Keratinocyte (primary cell): ENCODE measurements at regions not wholly inside any gene's neighbourhood (a gene's known extent, or its start where the extent isn't known, plus 50 kb on each side); places are given as distances from the start of the nearest gene placed in this dataset.

Source experiments
- DNase-seq: peaks from one replicate; pipeline ENCODE4 v3.0.0-alpha.2; 2011; ENCODE audit warnings: low read depth, missing footprints, low spot score
- FAIRE-seq: peaks from 2 replicates; lab custom pipeline; 2011; peaks lifted over from hg19 to GRCh38; lab: Jason Lieb, UNC
- H2AFZ ChIP-seq: 2 replicates; pipeline ENCODE4 v1.6.0; 2012; ENCODE audit warnings: low read length, control low read depth, inconsistent platforms; ENCODE audit not compliant: control insufficient read depth
- H3K27ac ChIP-seq: 2 replicates; pipeline ENCODE4 v1.5.1; 2011; ENCODE audit warnings: low read length; ENCODE audit not compliant: control insufficient read depth, insufficient read depth
- H3K27me3 ChIP-seq: 3 replicates; pipeline ENCODE4 v1.6.0; 2011; ENCODE audit warnings: low read length; ENCODE audit not compliant: control insufficient read depth, insufficient read depth; ENCODE audit errors: extremely low read depth
- H3K36me3 ChIP-seq, 2 experiments: 2 replicates in 1 of 2; 3 replicates in 1 of 2; pipeline ENCODE4 v1.5.1; 2011; ENCODE audit warnings: low read length in 2 of 2, mild to moderate bottlenecking in 1 of 2; ENCODE audit not compliant: control insufficient read depth in 2 of 2, insufficient read depth in 2 of 2; ENCODE audit errors: extremely low read depth in 1 of 2
- H3K4me1 ChIP-seq: 3 replicates; pipeline ENCODE4 v1.5.1; 2011; ENCODE audit warnings: low read length; ENCODE audit not compliant: control insufficient read depth, insufficient read depth; ENCODE audit errors: extremely low read depth
- H3K4me2 ChIP-seq: 3 replicates; pipeline ENCODE4 v1.6.0; 2011; ENCODE audit warnings: low read depth, low read length; ENCODE audit not compliant: control insufficient read depth, insufficient read depth; ENCODE audit errors: extremely low read depth
- H3K4me3 ChIP-seq, 3 experiments: fragments of 200-600 bp in 1 of 3; sonication (generic) in 1 of 3; 2 replicates in 2 of 3; 3 replicates in 1 of 3; pipeline ENCODE4 v1.5.1; 2011 to 2016; ENCODE audit warnings: low read length in 3 of 3, mild to moderate bottlenecking in 3 of 3, control low read depth in 2 of 3, inconsistent platforms in 1 of 3, low read depth in 1 of 3, mixed read lengths in 1 of 3, mixed run types in 1 of 3, moderate library complexity in 1 of 3; ENCODE audit not compliant: control insufficient read depth in 2 of 3, insufficient read depth in 2 of 3; ENCODE audit errors: extremely low read depth in 1 of 3
- H3K79me2 ChIP-seq: 2 replicates; pipeline ENCODE4 v1.6.0; 2012; ENCODE audit warnings: low read length; ENCODE audit not compliant: control insufficient read depth, insufficient read depth
- H3K9ac ChIP-seq: 3 replicates; pipeline ENCODE4 v1.6.0; 2011; ENCODE audit warnings: low read length; ENCODE audit not compliant: control insufficient read depth, insufficient read depth; ENCODE audit errors: extremely low read depth
- H3K9me1 ChIP-seq: 3 replicates; pipeline ENCODE4 v1.6.0; 2011; ENCODE audit warnings: low read length; ENCODE audit not compliant: control insufficient read depth, insufficient read depth; ENCODE audit errors: extremely low read depth
- H3K9me3 ChIP-seq: 2 replicates; pipeline ENCODE4 v1.5.1; 2012; ENCODE audit warnings: low read depth, low read length; ENCODE audit not compliant: control insufficient read depth
- H4K20me1 ChIP-seq: 3 replicates; pipeline ENCODE4 v1.6.0; 2011; ENCODE audit warnings: low read length; ENCODE audit not compliant: control insufficient read depth, insufficient read depth; ENCODE audit errors: extremely low read depth
- EZH2 ChIP-seq: IDR thresholded peaks from one replicate; pipeline ENCODE4 v1.6.1; 2012; ENCODE audit warnings: inconsistent platforms, mild to moderate bottlenecking, low read length, moderate library complexity
- dilution Hi-C: fragments of 300-500 bp; cut with MboI; formaldehyde crosslinking; loops from one replicate; pipeline ENCODE4 v1.7.0; 2020; ENCODE audit warnings: low sequenced_read_pairs; ENCODE audit not compliant: extremely low pct_ligation_motif_present
- TF ChIP-seq, protein P1 (sequence below), 3 experiments: IDR thresholded peaks in 1 of 3; conservative IDR thresholded peaks in 1 of 3; optimal IDR thresholded peaks in 1 of 3; 2 replicates in 2 of 3; 3 replicates in 1 of 3; pipeline versions ENCODE3 to v1.5.1; 2011; ENCODE audit warnings: low read length in 3 of 3, mild to moderate bottlenecking in 3 of 3, moderate library complexity in 2 of 3, control low read depth in 1 of 3, inconsistent platforms in 1 of 3; ENCODE audit not compliant: insufficient read depth in 2 of 3; ENCODE audit errors: extremely low read depth in 1 of 3

DNA sequence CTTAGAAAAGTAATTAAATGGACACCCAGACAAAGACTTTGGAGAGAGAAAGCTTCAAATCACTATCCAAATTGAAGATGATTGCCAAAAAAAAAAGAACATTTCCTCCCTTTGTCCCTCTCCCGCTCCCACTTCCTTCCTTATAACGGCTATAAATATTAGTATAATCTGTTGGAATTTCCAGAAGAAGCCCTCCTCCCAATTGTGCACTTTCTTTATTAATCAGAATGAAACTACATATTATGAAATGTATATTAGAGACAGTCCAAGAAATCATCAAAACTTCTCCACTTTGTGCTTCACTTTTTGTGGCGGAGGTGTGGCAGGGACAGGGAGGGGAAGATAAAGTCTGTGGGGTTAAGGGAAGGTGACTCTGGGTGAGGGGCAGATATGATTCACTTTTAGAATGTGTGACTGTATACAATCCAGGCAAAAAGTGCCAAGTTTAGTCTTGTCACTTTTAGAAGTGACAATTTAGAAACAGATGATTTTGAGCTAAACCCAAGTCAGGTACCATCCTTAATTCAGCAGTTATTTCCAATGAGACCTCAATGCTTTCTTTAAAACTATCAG, 195.0 kb upstream of the MARCKS start:
- no peak overlapping the region for H3K27ac ChIP-seq
- no peaks in the 10 kb centered on the region for H4K20me1 ChIP-seq
- no peaks in the 10 kb centered on the region for H3K9me1 ChIP-seq
- no peak overlapping the region for H3K4me3 ChIP-seq
- TF ChIP-seq EZH2: no peak
- TF ChIP-seq, protein P1, sequence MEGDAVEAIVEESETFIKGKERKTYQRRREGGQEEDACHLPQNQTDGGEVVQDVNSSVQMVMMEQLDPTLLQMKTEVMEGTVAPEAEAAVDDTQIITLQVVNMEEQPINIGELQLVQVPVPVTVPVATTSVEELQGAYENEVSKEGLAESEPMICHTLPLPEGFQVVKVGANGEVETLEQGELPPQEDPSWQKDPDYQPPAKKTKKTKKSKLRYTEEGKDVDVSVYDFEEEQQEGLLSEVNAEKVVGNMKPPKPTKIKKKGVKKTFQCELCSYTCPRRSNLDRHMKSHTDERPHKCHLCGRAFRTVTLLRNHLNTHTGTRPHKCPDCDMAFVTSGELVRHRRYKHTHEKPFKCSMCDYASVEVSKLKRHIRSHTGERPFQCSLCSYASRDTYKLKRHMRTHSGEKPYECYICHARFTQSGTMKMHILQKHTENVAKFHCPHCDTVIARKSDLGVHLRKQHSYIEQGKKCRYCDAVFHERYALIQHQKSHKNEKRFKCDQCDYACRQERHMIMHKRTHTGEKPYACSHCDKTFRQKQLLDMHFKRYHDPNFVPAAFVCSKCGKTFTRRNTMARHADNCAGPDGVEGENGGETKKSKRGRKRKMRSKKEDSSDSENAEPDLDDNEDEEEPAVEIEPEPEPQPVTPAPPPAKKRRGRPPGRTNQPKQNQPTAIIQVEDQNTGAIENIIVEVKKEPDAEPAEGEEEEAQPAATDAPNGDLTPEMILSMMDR (optimal IDR thresholded peaks at IDR 0.05 in 1 of 3, IDR thresholded peaks at IDR 0.05 in 1 of 3, conservative IDR thresholded peaks at IDR 0.05 in 1 of 3; ENCODE audit: extremely low read depth in 1 of 3, insufficient read depth in 2 of 3, low read length in 3 of 3): no peak
- H3K79me2 ChIP-seq: no peaks in the 10 kb centered on the region
- DNase-seq (no peak), FAIRE-seq (no peak)
- no peak overlapping the region for H2AFZ ChIP-seq
- H3K4me1 ChIP-seq: no peaks in the 10 kb centered on the region
- no peaks in the 10 kb centered on the region for H3K9me3 ChIP-seq
- H3K4me2 ChIP-seq: no peak overlapping the region
- H3K36me3 ChIP-seq: no peaks in the 10 kb centered on the region
- no peak overlapping the region for H3K9ac ChIP-seq
- dilution Hi-C loops: no loop called here
- H3K27me3 ChIP-seq: no peaks in the 10 kb centered on the region

DNA sequence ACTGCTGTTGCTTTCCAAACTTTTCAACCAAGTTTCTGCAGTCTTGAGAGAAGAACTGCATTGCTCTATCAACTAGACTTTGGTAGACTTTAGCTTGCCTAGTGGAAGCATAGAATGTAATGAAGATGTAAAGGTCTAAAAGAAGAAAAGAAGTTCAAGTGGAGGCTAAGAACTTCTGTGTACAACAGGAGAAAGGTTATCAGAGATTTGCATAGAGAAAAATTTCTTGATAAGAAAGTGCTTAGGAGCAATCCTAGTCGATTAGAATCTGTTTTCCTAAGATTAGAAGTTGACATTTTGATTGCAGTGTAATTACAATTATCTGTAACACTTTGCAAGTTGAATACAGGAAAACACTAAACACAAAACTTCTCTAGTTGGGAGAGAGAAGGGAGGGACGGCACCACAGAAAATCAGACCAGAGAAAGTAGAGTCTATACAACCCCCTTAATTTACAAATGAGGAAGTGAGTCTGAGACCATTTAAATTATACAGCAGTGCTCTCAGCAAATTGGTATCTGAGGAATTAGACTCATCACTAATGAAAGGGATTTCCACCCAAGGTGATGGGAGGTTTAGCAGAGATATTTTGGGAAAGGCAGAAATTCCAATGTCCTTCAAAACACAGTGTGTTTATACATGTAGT, 194.3 kb upstream of the MARCKS start:
- dilution Hi-C loops: no loop called here
- H3K9me1 ChIP-seq: no peaks in the 10 kb centered on the region

More for the DNA sequence above, 194.3 kb upstream of the MARCKS start:
- FAIRE-seq (no peak), DNase-seq (no peak)
- H3K9me3 ChIP-seq: no peaks in the 10 kb centered on the region
- H3K4me1 ChIP-seq: no peaks in the 10 kb centered on the region
- H4K20me1 ChIP-seq: no peaks in the 10 kb centered on the region
- H3K27ac ChIP-seq: no peak overlapping the region
- TF ChIP-seq, protein P1 (optimal IDR thresholded peaks at IDR 0.05 in 1 of 3, IDR thresholded peaks at IDR 0.05 in 1 of 3, conservative IDR thresholded peaks at IDR 0.05 in 1 of 3; ENCODE audit: extremely low read depth in 1 of 3, insufficient read depth in 2 of 3, low read length in 3 of 3): no peak
- no peak for TF ChIP-seq EZH2
- no peaks in the 10 kb centered on the region for H3K79me2 ChIP-seq
- no peak overlapping the region for H3K4me3 ChIP-seq
- H3K27me3 ChIP-seq: no peaks in the 10 kb centered on the region
- H3K36me3 ChIP-seq: no peaks in the 10 kb centered on the region
- no peak overlapping the region for H2AFZ ChIP-seq
- no peak overlapping the region for H3K9ac ChIP-seq
- no peak overlapping the region for H3K4me2 ChIP-seq
